ENCODE measurements at regions not wholly inside any gene's neighbourhood (a gene's known extent, or its start where the extent isn't known, plus 50 kb on each side); places are given as distances from the start of the nearest gene placed in this dataset.

GRCh38 chr5:51039424-51040329 is 343.6 kb upstream of the ISL1 start:
- intact Hi-C loops (cut with DNase I; ENCODE audit: low total_unique reads), result no loop called here
- no peak overlapping the region for H3K4me3 ChIP-seq (ENCODE audit: low read depth, poor library complexity, severe bottlenecking)
- 60 to 64% methylated on average over 6 of the region's 6 CpGs for WGBS, 2 donors
- TF ChIP-seq CTCF (IDR thresholded peaks at IDR 0.05) (no peak), POLR2A (IDR thresholded peaks at IDR 0.05) (no peak)
- no peak for DNase-seq (ENCODE audit: low spot score in 2 of 2)

GRCh38 chr5:51043745-51044144 is 339.5 kb upstream of the ISL1 start:
- intact Hi-C loops (cut with DNase I; ENCODE audit: low total_unique reads), result no loop called here
- TF ChIP-seq CTCF (IDR thresholded peaks at IDR 0.05) (no peak), POLR2A (IDR thresholded peaks at IDR 0.05) (no peak)
- no peak overlapping the region for H3K4me3 ChIP-seq (ENCODE audit: low read depth, poor library complexity, severe bottlenecking)
- no peak for DNase-seq (ENCODE audit: low spot score in 2 of 2)
- WGBS, 2 donors, result 65 to 73% methylated on average over 5 of the region's 5 CpGs

DNA sequence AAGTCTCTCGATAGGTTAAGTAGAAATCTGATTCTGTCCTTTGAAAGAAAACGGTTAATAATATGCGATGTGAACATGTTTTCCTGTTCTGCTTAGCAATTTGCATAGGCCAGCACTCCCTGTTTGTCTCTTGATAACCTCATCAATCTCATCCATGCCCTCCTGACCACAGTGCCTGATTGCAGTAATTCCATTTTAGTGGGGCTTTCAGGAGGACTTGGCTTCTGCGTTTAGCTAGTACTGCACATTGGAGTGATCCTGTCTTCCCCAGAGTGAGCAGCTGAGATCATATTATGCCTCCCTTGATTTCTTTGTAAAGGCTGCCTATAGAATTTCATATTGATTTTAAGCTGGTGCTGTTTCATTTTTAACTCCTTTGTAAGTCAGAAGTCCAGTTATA is 335.9 kb upstream of the ISL1 start:
- TF ChIP-seq POLR2A (IDR thresholded peaks at IDR 0.05) (no peak), CTCF (IDR thresholded peaks at IDR 0.05) (no peak)
- WGBS, 2 donors, result 78 to 83% methylated on average over 4 of the region's 4 CpGs
- no peak for DNase-seq (ENCODE audit: low spot score in 2 of 2)
- intact Hi-C loops (cut with DNase I; ENCODE audit: low total_unique reads), result no loop called here
- H3K4me3 ChIP-seq (ENCODE audit: low read depth, poor library complexity, severe bottlenecking), result no peak overlapping the region

- WGBS, 2 donors, result 82 to 87% methylated on average over 2 of the region's 2 CpGs
Observed at GRCh38 chr5:51053361-51053760, 329.9 kb upstream of the ISL1 start.

GRCh38 chr5:51060953-51061352 is 322.3 kb upstream of the ISL1 start:
- intact Hi-C loops (cut with DNase I; ENCODE audit: low total_unique reads), result no loop called here
- no peak overlapping the region for H3K4me3 ChIP-seq (ENCODE audit: low read depth, poor library complexity, severe bottlenecking)
- no peak for DNase-seq (ENCODE audit: low spot score in 2 of 2)
- no peak for TF ChIP-seq POLR2A (IDR thresholded peaks at IDR 0.05)
- no peak for TF ChIP-seq CTCF (IDR thresholded peaks at IDR 0.05)
- 70 to 80% methylated on average over 5 of the region's 5 CpGs for WGBS, 2 donors

More at GRCh38 chr5:51053361-51053760, 329.9 kb upstream of the ISL1 start:
- intact Hi-C loops (cut with DNase I; ENCODE audit: low total_unique reads), result no loop called here
- DNase-seq (ENCODE audit: low spot score in 2 of 2), result no peak
- no peak overlapping the region for H3K4me3 ChIP-seq (ENCODE audit: low read depth, poor library complexity, severe bottlenecking)
- TF ChIP-seq CTCF (IDR thresholded peaks at IDR 0.05) (no peak), POLR2A (IDR thresholded peaks at IDR 0.05) (no peak)
